K562 (cell line): ENCODE measurements at regions not wholly inside any gene's neighbourhood (a gene's known extent, or its start where the extent isn't known, plus 50 kb on each side); places are given as distances from the start of the nearest gene placed in this dataset.

Experiments used
- ATAC-seq: fragments of 200-7000 bp; cut with Tn5 transposase; 3 replicates; pipeline ENCODE4 v1.9.1; 2020; ENCODE audit warnings: moderate library complexity
- BruUV-seq: library from RNA; stranded (reverse); fragments of 400-500 nt; replicated peaks from 2 replicates; lab custom pipeline; 2021; lab: Mats Ljungman, UMichigan
- CTCF ChIA-PET: fragments of 300-600 bp; formaldehyde crosslinking; extraction: SDS; loops from one replicate; lab custom pipeline; 2021; ENCODE audit warnings: low intra/inter-chr PET ratio; lab: Yijun Ruan, JAX
- POLR2A ChIA-PET: fragments of 300-600, 350-650 bp; sonication (Branson Sonifier 250); formaldehyde crosslinking; extraction: SDS; loops from one replicate; lab custom pipeline; 2021; ENCODE audit warnings: antibody characterized with exemption, inconsistent platforms; lab: Yijun Ruan, JAX
- DNase-seq, 4 experiments: peaks; one replicate each; pipeline versions ENCODE4 v3.0.0 to v3.0.0-alpha.2; 2011 to 2018; ENCODE audit warnings: low spot score in 3 of 4, mixed read lengths in 3 of 4; ENCODE audit errors: extremely low read depth in 1 of 4
- FAIRE-seq: peaks from 2 replicates; lab custom pipeline; 2011; peaks lifted over from hg19 to GRCh38; lab: Jason Lieb, UNC
- H2AFZ ChIP-seq: 2 replicates; pipeline ENCODE4 v1.6.0; 2011; ENCODE audit warnings: low read depth, low read length, control low read depth, inconsistent platforms
- H3K27ac ChIP-seq: fragments of 200-600 bp; 3 replicates; pipeline ENCODE4 v1.8.0; 2011; ENCODE audit warnings: low read depth, mild to moderate bottlenecking, control low read depth, inconsistent platforms, low read length, moderate library complexity, mixed read lengths; ENCODE audit errors: extremely low read depth
- H3K27me3 ChIP-seq, 2 experiments: fragments of 300-600 bp in 1 of 2; 2 replicates in 1 of 2; 3 replicates in 1 of 2; pipeline versions ENCODE4 v1.6.0 to v1.8.0; 2011; ENCODE audit warnings: inconsistent platforms in 2 of 2, low read length in 2 of 2, mild to moderate bottlenecking in 1 of 2, mixed read lengths in 1 of 2, moderate library complexity in 1 of 2; ENCODE audit not compliant: control insufficient read depth in 2 of 2, insufficient read depth in 2 of 2
- H3K36me3 ChIP-seq: fragments of 300-600 bp; 3 replicates; pipeline ENCODE4 v1.8.0; 2011; ENCODE audit warnings: mild to moderate bottlenecking, low read length, inconsistent platforms; ENCODE audit not compliant: control insufficient read depth, insufficient read depth
- H3K4me1 ChIP-seq, 2 experiments: fragments of 200-600 bp in 1 of 2; replicated peaks in 1 of 2; 2 replicates in 1 of 2; 3 replicates in 1 of 2; pipeline versions ENCODE4 v1.5.1 to v1.8.0; 2011; ENCODE audit warnings: inconsistent platforms in 2 of 2, low read length in 2 of 2, mild to moderate bottlenecking in 1 of 2, mixed read lengths in 1 of 2, moderate library complexity in 1 of 2; ENCODE audit not compliant: control insufficient read depth in 2 of 2, insufficient read depth in 2 of 2
- H3K4me2 ChIP-seq: 2 replicates; pipeline ENCODE4 v1.6.1; 2011; ENCODE audit warnings: low read length, control low read depth, inconsistent platforms, mixed read lengths; ENCODE audit not compliant: insufficient read depth
- H3K4me3 ChIP-seq: fragments of 200-600 bp; sonication (generic), shearing (Covaris generic); 2 replicates; pipeline ENCODE4 v1.5.1; 2016; ENCODE audit warnings: control low read depth, inconsistent platforms
- H3K79me2 ChIP-seq: fragments of 200-600 bp; 3 replicates; pipeline ENCODE4 v1.8.0; 2011; ENCODE audit warnings: low read length, inconsistent platforms; ENCODE audit not compliant: control insufficient read depth, insufficient read depth
- H3K9ac ChIP-seq, 2 experiments: 2 replicates each; pipeline versions ENCODE4 v1.6.0 to v1.6.1; 2011; ENCODE audit warnings: low read depth in 2 of 2, low read length in 2 of 2, control low read depth in 1 of 2, inconsistent platforms in 1 of 2, mild to moderate bottlenecking in 1 of 2, mixed read lengths in 1 of 2; ENCODE audit not compliant: insufficient read depth in 1 of 2
- H3K9me1 ChIP-seq: one replicate; pipeline ENCODE4 v1.6.0; 2011; ENCODE audit warnings: inconsistent platforms, mild to moderate bottlenecking, low read length, moderate library complexity; ENCODE audit not compliant: control insufficient read depth, insufficient read depth
- H3K9me3 ChIP-seq: replicated peaks from 2 replicates; pipeline ENCODE4 v1.5.1; 2011; ENCODE audit warnings: low read depth, low read length, inconsistent platforms; ENCODE audit not compliant: control insufficient read depth, insufficient read depth
- H4K20me1 ChIP-seq: replicated peaks from 2 replicates; pipeline ENCODE4 v1.6.1; 2011; ENCODE audit warnings: low read length, inconsistent platforms, mixed read lengths; ENCODE audit not compliant: control insufficient read depth, insufficient read depth
- BHLHE40 ChIP-seq: IDR thresholded peaks from 2 replicates; pipeline ENCODE4 v1.6.1; 2011; ENCODE audit warnings: low read length, improper control_type of control experiment
- CEBPZ ChIP-seq: fragments of 150-350 bp; IDR thresholded peaks from 2 replicates; pipeline ENCODE4 v1.6.1; 2014; ENCODE audit warnings: low read depth, mild to moderate bottlenecking, low read length, borderline replicate concordance
- ETS2 ChIP-seq: IDR thresholded peaks from 2 replicates; pipeline ENCODE4 v1.6.1; 2016; ENCODE audit warnings: borderline replicate concordance, missing genetic modification characterization, mild to moderate bottlenecking, moderate library complexity, missing compliant biosample characterization; ENCODE audit not compliant: poor library complexity, severe bottlenecking
- FOXK2 ChIP-seq, 2 experiments: fragments of 450-650 bp; IDR thresholded peaks in 1 of 2; conservative IDR thresholded peaks in 1 of 2; 2 replicates each; pipeline ENCODE4 v1.6.1; 2016; ENCODE audit warnings: low read depth in 2 of 2, mild to moderate bottlenecking in 1 of 2
- HDGF ChIP-seq: fragments of 450-650 bp; IDR thresholded peaks from 2 replicates; pipeline ENCODE4 v1.6.1; 2016
- JUND ChIP-seq, 2 experiments: IDR thresholded peaks; 2 replicates in 1 of 2; 3 replicates in 1 of 2; pipeline ENCODE4 v1.6.1; 2011; ENCODE audit warnings: borderline replicate concordance in 2 of 2, low read depth in 2 of 2, low read length in 2 of 2, improper control_type of control experiment in 1 of 2, missing biosample characterization in 1 of 2, missing genetic modification characterization in 1 of 2, missing genetic modification reagents in 1 of 2
- KDM1A ChIP-seq, 2 experiments: fragments of 450-650 bp; IDR thresholded peaks; 2 replicates each; pipeline ENCODE4 v1.6.1; 2016; ENCODE audit warnings: mild to moderate bottlenecking in 2 of 2
- NR1H2 ChIP-seq: sonication (generic); formaldehyde crosslinking; IDR thresholded peaks from 2 replicates; pipeline ENCODE4 v1.4.0; 2020; ENCODE audit warnings: mild to moderate bottlenecking, missing genetic modification reagents
- SMARCE1 ChIP-seq: fragments of 450-650 bp; IDR thresholded peaks from 2 replicates; pipeline ENCODE4 v1.7.1; 2016; ENCODE audit warnings: mild to moderate bottlenecking
- SRSF7 ChIP-seq: fragments of 200-400 bp; formaldehyde crosslinking; optimal IDR thresholded peaks from 2 replicates; pipeline ENCODE3; 2017; ENCODE audit warnings: mild to moderate bottlenecking, low read depth, low read length
- THAP12 ChIP-seq: fragments of 250-450 bp; sonication (Bioruptor Pico); IDR thresholded peaks from 2 replicates; pipeline ENCODE4 v1.9.0; 2021; ENCODE audit warnings: mild to moderate bottlenecking, inconsistent platforms
- ZHX1 ChIP-seq: fragments of 150-350 bp; conservative IDR thresholded peaks from 2 replicates; pipeline ENCODE4 v1.6.1; 2014; ENCODE audit warnings: low read length
- ZNF146 ChIP-seq: IDR thresholded peaks from one replicate; pipeline ENCODE4 v1.6.1; 2018; ENCODE audit warnings: missing compliant biosample characterization; ENCODE audit not compliant: unreplicated experiment
- ZNF668 ChIP-seq: fragments of 250-450 bp; sonication (Bioruptor Pico); IDR thresholded peaks from 2 replicates; pipeline ENCODE4 v1.8.0; 2022; ENCODE audit warnings: mild to moderate bottlenecking, inconsistent platforms
- ZNF77 ChIP-seq: fragments of 250-450 bp; sonication (Bioruptor Pico); IDR thresholded peaks from 2 replicates; pipeline ENCODE4 v1.5.0; 2020
- ZNF79 ChIP-seq: fragments of 250-450 bp; sonication (Bioruptor Pico); IDR thresholded peaks from 2 replicates; pipeline ENCODE4 v1.4.0; 2020; ENCODE audit warnings: low read depth, mild to moderate bottlenecking, moderate library complexity
- ZSCAN29 ChIP-seq: fragments of 450-650 bp; IDR thresholded peaks from 2 replicates; pipeline ENCODE4 v1.6.1; 2017
- in situ Hi-C: fragments of 300-500 bp; cut with MboI; formaldehyde crosslinking; loops from 4 replicates; pipeline ENCODE4 v1.15.0; 2018; ENCODE audit warnings: inconsistent platforms, mixed read lengths
- intact Hi-C: fragments of 100-400 bp; cut with micrococcal nuclease; formaldehyde crosslinking; loops from 2 replicates; pipeline ENCODE4 v1.14.2; 2022

GRCh38 chr2:187854801-187855200, 300.6 kb upstream of the TFPI start:
- Histone ChIP-seq H4K20me1 (no peaks in the 10 kb centered on the region), H3K9me1 (no peaks in the 10 kb centered on the region), H2AFZ (no peak overlapping the region), H3K79me2 (no peaks in the 10 kb centered on the region), H3K4me3 (no peak overlapping the region), H3K27me3 (no peaks in the 10 kb centered on the region), H3K9ac (no peak overlapping the region), H3K36me3 (no peaks in the 10 kb centered on the region), H3K4me1 (no peaks in the 10 kb centered on the region), H3K27ac (no peak overlapping the region), H3K4me2 (no peak overlapping the region), H3K9me3 (no peaks in the 10 kb centered on the region)
- DNase-seq (no peak), ATAC-seq (no peak), FAIRE-seq (no peak)
- no peak for TF ChIP-seq ZNF77
- TF ChIP-seq SMARCE1, result no peak
- no peak for TF ChIP-seq FOXK2 (conservative IDR thresholded peaks at IDR 0.05 in 1 of 2, IDR thresholded peaks at IDR 0.05 in 1 of 2; ENCODE audit: low read depth in 2 of 2)
- TF ChIP-seq JUND (IDR thresholded peaks at IDR 0.05; ENCODE audit: borderline replicate concordance, low read depth, low read length), result no peak
- TF ChIP-seq JUND (tag; IDR thresholded peaks at IDR 0.05; ENCODE audit: borderline replicate concordance, low read depth, low read length), result no peak
- no peak for TF ChIP-seq THAP12
- no peak for TF ChIP-seq NR1H2 (CRISPR knock-in tag)
- TF ChIP-seq ZHX1, result no peak
- no peak for TF ChIP-seq KDM1A (IDR thresholded peaks at IDR 0.05)
- TF ChIP-seq ZNF79, result no peak
- TF ChIP-seq SRSF7, result no peak
- TF ChIP-seq ZNF668 (CRISPR knock-in tag), result no peak
- TF ChIP-seq ETS2 (tag), result no peak
- no peak for TF ChIP-seq HDGF
- TF ChIP-seq CEBPZ, result no peak
- TF ChIP-seq ZSCAN29, result no peak
- TF ChIP-seq BHLHE40, result no peak
- TF ChIP-seq ZNF146, result no peak
- ChIA-PET CTCF (no interaction called here), POLR2A (no interaction called here)
- in situ Hi-C loops, result no loop called here
- intact Hi-C loops, result no loop called here
- BruUV-seq, result no TSS peak
